GM18861 (cell line): ENCODE measurements at regions not wholly inside any gene's neighbourhood (a gene's known extent, or its start where the extent isn't known, plus 50 kb on each side); places are given as distances from the start of the nearest gene placed in this dataset.
A peak's percentile ranks its signal among the peaks of the same experiment; 100 is the strongest.
"Not testable (repeated sequence)": the region's sequence is repeated elsewhere in the genome, so short reads cannot be mapped to it uniquely, and the experiment has no call there.

ENCODE experiments used
- ATAC-seq: cut with Tn5 transposase; IDR thresholded peaks from one replicate; pipeline ENCODE4 v1.9.1; 2021; ENCODE audit not compliant: unreplicated experiment

DNA sequence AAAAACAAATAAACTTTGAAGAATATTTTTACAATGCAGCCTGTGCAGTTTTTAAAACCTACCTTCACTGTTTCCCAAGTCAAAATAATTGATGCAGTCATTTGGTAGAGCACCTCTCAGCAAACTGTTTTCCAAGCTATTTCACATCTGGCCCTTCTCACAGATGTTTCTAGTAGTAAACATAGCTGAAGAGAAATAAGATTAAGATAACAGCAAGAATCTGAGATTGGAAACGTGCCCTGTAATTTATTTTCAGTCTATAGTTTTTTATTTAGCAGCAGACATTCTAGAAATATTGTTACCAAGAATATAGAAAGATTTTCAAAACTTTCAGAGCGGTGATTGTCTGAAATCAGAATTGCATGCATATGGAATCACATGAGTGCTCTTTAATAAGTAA lies 440.2 kb downstream of the TRIB2 start:
- no peak for ATAC-seq

DNA sequence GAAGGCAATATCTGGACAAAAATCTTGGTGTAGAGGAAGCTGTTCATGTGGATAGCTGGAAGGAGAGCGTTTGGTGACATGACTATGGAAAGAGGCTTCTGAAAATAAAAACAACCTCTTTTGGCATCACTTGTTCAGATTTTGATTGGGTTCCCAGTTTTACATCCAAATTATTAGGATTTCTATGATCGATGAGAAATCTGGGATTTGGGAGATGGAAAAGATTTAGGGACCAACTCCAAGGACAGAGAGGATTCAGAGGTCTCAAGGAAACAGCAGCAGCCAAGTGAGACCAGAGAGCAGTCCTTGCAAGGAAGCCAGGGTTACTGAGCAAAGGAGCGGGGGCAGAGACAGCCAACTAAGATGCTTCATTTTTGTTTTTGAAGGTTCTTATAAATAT lies 441.7 kb downstream of the TRIB2 start:
- ATAC-seq, result no peak

DNA sequence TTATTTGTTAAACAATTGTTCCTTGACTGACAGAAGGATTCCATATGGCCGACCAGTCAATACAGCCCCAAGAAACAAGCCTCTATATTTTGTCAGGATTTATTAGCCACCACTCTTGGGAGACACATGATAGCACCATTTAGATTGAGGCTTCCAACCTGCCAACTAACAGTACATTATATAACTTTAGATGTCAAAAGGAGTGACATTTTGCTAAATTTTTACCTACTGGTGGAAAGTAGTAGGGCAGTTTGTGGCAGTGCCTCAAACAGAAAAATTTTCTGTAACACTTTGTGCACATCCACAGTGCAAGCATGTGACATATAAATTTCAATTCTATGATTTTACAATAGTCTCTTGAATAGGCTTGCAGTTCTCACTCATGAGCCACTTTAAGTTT lies 464.0 kb downstream of the TRIB2 start:
- no peak for ATAC-seq

DNA sequence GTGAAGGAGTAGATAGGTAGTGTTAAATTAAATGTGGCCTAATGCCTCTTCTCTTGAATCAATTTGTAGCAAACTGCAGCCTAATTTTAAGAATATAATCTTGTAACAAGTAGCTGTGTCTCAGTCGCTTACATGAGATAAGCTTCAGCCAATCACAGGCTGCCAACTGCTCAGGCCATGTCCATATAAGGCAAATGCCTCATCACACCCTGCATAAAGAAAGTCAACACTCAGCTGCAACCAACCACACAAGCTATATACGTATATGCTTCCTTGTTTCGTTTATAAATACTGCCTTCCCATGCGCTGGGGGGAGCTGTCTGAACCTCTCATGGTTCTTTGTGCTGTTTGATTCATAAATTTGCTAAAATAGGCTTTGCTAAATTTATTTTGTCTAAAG lies 476.3 kb downstream of the TRIB2 start:
- ATAC-seq, result no peak

DNA sequence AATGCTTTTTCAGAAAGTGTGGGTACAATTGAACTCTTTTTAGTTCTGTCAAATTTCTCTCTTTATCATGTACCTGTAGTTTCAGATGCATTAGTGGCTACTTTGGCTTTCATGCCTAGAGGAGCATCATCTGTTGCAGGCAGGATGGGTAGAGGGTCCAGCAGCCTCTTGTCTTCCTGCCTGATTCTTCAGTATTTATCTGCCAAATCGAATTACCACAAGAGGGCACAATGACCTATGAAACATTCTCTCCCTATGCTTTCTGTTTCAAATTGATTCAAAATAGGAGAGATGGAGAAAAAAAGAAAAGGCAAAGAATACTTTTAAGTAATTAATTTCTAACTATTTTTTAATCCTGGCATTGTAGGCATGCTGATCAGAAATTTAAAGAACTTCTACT lies 477.2 kb downstream of the TRIB2 start:
- peak; percentile 63 for ATAC-seq

DNA sequence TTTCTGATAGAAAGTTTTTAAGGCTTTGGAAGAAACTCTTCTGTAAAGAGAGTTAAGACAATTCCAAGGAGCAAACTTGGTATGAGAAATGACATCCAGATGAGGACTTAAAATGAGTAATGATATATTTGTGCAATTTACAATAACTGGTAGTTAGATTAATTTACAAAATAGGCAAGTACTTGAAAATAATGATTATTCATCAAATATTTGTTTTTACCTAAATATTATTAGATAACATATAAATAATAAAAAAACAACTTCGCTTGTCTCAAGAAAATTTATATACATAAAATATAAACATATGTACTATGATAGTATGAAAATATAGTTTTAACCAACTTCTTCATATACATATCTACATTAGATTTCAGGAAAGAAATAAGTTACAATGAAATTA lies 478.5 kb downstream of the TRIB2 start:
- ATAC-seq, result no peak

DNA sequence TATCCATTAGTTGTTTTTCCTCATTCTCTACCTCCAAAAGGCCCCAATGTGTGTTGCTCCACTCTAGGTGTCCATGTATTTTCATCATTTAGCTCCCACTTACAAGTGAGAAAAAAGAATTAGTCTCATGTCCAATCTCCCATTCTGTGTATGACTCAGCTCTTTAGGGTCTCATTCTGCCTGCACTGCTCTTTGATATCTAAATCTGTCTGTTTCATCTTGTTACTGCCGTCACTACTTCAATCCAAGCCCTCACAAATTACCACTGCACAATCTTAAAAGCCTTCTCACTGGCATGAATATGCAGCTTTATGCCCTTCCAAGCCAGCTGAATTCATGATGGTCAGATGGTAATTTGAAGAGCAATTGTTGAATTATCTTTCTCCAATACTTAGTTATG lies 480.5 kb downstream of the TRIB2 start:
- ATAC-seq, result no peak

DNA sequence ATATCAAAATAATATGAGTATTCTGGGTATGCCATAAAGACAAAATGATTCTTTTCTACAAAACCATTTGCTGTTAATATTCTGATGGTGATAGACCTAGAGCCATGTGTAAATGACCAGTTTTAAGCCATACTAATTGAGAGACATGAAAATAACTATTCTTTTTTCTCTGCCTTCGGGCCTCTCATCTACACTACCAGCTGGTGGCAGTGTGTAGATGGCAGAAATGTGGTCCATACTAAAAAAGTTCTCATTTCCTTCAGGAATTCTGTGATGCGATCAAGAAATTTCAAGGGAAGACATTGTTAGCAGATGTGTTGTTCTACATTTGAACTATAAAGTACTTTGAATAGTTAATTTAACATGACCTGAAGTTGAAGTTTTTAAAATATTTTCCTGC lies 485.2 kb downstream of the TRIB2 start:
- ATAC-seq, result no peak

DNA sequence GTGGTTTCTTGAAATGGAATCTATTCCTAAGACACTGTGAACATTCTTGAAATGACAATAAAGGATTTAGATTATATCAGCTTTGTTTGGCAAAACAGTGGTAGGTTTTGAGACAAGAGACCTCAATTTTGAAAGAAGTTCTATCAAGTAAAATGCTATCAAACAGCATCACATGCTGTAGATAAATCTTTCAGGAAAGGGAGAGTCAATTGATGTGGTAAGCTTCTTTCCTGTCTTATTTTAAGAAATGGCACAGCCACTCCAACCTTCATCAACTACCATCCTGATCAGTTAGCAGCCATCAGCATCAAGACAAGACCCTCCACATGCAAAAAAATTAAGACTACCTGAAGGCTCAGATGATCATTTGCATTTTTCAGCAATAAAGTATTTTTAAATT lies 495.4 kb downstream of the TRIB2 start:
- no peak for ATAC-seq

DNA sequence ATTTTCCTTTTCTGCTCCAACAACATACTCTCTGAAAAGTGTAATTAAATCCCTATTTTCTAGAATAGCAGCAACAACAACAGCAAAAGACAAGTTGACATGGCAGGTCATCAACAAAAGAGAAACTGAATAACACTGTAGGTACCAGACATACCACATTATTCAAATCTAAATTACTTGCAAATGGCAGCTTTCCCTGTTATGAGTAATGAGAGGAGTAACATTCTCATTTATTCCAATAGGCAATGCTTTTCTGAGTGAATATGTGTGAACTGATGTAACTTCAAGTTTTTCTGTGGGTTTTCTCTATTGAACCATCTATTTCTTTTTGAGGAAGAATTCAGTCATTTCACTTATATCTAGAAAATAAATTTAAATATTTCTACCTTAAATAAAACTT lies 501.5 kb downstream of the TRIB2 start:
- ATAC-seq, result no peak

DNA sequence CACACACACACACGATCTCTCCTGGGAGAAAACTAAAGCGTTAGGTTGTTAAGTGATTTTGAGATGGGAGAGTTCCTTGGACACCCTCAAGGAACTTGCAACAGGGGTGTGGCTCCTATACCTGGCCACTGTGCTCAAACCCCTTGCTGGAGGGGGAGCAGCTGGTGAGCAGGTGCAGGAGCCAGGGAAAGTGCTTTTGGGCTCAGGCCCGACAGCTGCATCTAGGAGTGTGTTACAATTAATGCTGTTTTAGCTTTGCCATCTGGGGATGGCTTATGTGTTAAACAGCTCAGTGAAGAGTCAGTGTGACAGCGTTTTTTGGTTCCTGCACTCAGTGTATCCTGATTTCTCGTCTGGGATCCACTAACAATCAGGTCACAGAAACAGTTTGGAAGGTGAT lies 510.8 kb downstream of the TRIB2 start:
- no peak for ATAC-seq

DNA sequence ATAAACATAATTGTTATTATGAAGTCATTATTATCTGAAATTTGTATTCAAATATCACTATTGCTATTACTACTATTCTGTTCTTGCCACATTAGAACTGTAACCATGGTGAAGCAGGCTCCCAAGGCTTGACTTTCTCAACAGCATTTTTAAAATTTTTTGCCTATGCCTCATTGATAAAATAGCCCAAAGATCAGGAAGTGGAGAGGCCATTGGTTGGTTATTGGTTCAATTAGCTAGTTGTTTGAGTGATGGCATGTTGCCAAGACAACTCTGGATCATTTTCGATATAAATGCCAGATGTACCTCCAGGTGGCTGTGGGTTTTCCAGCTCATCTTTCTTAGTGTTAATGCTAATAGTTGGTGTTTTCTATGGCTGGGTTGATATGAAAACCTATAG lies 513.5 kb downstream of the TRIB2 start:
- ATAC-seq, result no peak

DNA sequence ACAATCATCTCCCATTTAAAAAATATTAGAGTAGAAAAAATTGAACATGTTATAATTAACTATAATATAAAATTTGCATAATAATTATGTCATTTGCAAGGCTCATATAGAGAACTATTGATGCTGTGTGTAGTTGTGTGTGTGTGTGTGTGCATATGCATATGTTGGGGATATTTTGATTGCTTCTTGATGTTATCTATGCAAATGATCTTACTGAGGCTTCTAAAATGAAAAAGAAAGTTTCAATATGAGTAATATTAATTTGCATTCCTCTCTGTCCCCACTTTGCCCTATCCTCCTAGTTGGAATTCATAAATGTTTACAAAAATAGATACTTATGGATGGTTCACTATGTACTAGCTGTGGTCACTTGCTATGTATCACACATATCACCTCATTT lies 523.3 kb downstream of the TRIB2 start:
- ATAC-seq, result no peak

DNA sequence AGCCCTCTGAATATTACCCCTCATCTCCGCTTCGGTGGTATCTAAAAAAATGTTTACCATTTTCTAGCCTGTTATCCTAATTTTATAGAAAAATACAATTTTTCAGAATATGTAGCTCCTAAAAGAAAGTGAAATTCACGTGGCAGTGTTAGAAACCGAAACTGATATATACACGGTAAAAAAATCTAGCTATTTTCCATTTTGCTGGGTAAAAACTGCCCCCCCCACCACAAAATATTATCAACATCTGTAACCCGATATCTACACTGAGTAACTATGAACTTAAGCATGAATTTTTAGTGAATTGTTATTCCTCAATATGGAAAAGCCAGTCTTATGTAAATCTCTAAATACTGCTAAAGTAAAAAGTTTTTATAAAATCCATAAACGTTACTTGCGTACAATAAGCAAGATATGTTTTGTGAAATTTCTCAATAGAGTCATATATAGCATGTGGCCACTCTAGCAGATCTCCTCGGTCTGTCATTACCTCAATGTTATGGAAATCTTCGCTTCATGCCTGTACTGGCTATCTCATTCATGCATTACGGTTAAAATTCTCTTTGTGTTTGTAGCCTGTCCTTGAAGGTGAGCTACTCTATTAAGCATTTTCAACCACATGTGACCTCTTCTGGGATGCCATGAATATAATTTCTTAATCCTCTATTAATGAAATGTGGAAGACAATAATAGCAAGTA lies 524.2 kb downstream of the TRIB2 start:
- peak; percentile 60 for ATAC-seq

DNA sequence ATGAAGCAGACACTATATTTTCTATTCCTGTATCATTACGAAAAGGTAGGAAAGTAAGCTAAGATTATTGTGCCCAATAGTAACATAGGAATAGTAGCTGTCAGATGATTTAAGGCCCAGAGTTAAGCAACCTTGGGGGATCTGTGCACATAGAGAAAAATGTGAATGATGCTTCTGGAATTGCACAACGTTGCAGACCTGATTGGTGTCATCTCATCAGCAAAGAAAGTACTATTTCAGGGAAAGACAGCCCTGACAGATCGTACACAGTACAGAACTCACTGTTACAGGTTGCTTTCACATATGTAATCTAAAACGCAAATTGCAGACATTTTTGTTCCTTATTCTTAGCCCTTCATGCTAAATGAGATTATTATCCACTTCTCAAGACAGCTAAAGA lies 535.9 kb downstream of the TRIB2 start:
- no peak for ATAC-seq

DNA sequence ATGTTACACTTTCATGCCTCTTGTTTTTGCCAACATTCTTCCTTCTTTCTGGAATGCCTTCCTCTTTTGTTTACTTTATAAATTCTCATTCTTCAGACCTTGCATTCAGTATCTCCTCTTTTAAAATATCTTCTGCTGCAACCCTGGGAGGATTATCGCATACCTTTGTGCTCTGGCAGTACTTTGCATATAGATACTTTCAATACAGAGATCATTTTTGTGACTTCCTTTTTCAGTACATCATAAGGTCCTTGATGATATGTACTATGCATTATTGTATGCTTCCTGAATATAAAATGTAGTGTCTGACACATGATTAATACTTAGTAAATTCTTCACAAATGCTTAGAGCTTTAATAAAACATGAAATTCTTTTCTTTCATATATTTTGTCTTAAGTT lies 538.7 kb downstream of the TRIB2 start:
- ATAC-seq, result no peak

DNA sequence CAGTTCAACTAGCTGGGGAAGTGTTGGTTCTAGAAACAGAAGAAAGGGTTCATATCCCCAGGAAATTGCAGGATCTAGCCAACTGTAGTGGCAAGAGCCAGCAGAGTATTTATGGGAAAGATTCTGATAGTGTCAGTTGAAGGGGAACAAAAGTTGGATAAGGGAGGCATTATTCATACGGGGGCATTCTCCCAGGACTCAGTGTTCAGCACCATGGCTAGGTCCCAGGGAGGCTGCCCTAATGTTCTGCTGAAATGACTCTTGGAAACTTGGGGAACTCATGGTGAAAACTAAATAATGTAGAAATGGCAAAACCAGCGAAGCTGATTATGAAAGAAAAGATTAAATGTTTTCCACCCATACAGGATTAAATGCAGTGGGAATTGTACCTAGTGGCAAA lies 543.7 kb downstream of the TRIB2 start:
- no peak for ATAC-seq

DNA sequence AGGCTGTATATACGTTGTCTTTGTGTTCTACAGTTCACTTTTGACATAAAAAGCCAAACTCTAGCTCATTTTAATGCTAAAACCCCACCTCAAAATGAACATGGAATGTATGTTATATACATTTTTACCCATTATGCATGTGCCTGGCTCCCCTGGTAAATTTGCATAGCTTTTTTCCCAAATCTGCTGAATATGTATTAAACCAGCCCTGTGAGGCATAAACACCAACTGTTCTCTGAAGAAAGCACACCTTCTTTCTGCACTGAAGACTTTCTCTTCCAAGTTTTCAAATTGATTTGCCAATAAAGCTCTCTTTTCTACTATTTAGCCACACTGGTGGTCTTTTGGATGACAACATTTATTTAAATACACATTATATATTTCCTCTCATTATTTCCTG lies 549.4 kb downstream of the TRIB2 start:
- ATAC-seq, result no peak

DNA sequence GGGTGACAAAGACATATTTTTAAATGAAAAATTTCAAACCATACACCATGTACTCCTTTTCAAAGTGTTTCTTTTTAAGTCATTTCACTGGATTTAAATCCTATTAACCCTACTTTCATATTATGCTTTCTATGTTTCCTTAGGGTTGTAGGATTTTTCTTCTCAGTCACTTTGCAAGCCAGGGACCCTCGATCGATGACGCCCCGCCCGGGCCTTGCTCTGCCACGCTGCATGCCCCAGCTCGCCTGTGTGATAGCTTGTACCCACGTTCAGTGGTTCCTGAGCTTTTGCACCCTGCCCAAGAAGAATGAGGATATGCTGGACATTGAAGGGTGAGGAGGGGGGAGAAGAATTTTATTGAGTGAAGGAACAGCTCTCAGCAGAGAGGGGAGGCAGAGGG lies 568.0 kb downstream of the TRIB2 start:
- ATAC-seq, result no peak

DNA sequence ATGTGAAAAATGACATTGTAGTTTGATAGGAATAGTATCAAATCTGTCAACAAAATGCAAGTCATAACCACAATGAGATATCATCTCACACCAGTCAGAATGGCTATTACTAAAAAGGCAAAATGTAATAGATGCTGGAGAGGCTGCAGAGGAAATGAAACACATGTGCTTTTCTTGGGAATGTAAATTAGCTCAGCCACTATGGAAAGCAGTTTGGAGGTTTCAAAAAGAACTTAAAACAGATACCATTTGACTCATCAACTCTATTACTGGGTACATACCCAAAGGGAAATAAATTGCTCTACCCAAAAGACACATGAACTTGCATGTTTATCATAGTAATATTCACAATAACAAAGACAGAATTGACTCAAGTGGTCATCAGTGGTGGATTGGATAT lies 572.6 kb downstream of the TRIB2 start:
- ATAC-seq, result no peak

DNA sequence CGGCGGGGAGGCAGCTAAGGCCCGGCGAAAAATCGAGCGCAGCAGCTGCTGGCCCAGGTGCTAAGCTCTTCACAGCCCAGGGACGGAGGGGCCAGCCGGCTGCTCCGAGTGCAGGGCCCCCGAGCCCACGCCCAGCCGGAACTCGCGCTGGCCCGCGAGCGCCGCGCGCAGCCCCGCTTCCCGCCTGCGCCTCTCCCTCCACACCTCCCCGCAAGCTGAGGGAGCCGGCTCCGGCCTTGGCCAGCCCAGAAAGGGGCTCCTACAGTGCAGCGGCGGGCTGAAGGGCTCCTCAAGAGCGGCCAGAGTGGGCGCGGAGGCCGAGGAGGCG lies 591.7 kb downstream of the TRIB2 start:
- ATAC-seq, result not testable (repeated sequence)

DNA sequence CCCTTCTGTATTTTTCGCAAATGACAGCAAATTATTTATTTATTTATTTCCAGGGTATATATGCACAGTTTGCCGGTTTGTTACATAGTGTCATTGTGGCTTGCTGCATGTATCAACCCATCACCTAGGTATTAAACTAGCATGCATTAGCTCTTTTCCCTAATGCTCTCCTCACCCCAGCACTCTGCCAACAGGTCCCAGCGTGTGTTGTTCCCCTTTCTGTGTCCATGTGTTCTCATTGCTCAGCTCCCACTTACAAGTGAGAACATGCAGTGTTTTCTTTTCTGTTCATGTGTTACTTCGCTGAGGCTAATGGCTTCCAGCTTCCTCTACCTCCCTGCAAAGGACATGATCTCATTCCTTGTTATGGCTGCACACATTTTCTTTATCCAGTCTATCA lies 592.3 kb downstream of the TRIB2 start:
- no peak for ATAC-seq

DNA sequence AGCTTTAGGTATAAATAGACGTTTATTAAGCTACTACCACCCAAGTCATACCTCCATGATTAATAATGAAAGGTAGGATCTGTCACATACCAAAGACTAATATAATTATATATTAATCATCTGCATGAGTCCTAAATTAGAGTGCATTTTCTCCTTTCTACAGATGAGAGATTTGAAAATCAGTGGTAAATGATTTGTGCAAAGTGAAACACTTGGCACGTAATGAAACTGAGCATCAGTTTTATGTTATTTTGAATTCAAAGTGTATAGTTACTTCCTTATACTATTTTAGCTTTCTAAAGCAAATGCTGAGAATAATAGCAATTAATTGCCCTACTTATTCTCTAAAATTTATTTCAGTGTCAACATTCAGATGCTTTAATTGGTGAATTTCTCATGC lies 615.3 kb downstream of the TRIB2 start:
- no peak for ATAC-seq

DNA sequence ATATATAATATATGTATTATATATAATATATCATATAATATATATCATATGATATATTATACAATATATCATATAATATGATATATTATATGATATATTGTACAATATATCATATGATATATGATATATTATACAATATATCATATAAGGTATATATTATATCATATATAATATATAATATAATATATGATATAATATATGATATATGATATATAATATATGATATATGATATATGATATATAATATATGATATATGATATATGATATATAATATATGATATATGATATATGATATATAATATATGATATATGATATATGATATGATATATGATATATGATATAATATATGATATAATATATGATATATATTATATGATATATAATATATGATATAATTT lies 617.3 kb downstream of the TRIB2 start:
- not testable (repeated sequence) for ATAC-seq
